Calu3 (cell line): ENCODE measurements at regions not wholly inside any gene's neighbourhood (a gene's known extent, or its start where the extent isn't known, plus 50 kb on each side); places are given as distances from the start of the nearest gene placed in this dataset.
"Not testable (repeated sequence)": the region's sequence is repeated elsewhere in the genome, so short reads cannot be mapped to it uniquely, and the experiment has no call there.

Experiments
- BruUV-seq: library from RNA; stranded (reverse); fragments of 400-500 nt; replicated peaks from 2 replicates; lab custom pipeline; 2021; lab: Mats Ljungman, UMichigan
- CTCF ChIA-PET: fragments of 300-600 bp; sonication (Branson Sonifier 250); formaldehyde crosslinking; loops from one replicate; lab custom pipeline; 2022; ENCODE audit warnings: antibody characterized with exemption; lab: Charles Lee
- DNase-seq: peaks from one replicate; pipeline ENCODE4 v3.0.0; 2022
- H3K27ac Mint-ChIP-seq: one replicate; pipeline ENCODE4 v1.8.0; 2022; ENCODE audit warnings: mixed read lengths; ENCODE audit not compliant: unreplicated experiment
- H3K27me3 Mint-ChIP-seq: one replicate; pipeline ENCODE4 v1.8.0; 2022; ENCODE audit warnings: mixed read lengths; ENCODE audit not compliant: unreplicated experiment
- H3K36me3 Mint-ChIP-seq: one replicate; pipeline ENCODE4 v1.8.0; 2022; ENCODE audit warnings: mild to moderate bottlenecking, moderate library complexity, mixed read lengths; ENCODE audit not compliant: insufficient read depth, unreplicated experiment
- H3K4me1 Mint-ChIP-seq: one replicate; pipeline ENCODE4 v1.8.0; 2022; ENCODE audit warnings: mild to moderate bottlenecking, low read depth, mixed read lengths; ENCODE audit not compliant: unreplicated experiment
- H3K4me3 Mint-ChIP-seq: one replicate; pipeline ENCODE4 v1.8.0; 2022; ENCODE audit warnings: mild to moderate bottlenecking, low read depth, moderate library complexity, mixed read lengths; ENCODE audit not compliant: unreplicated experiment
- H3K9me3 Mint-ChIP-seq: one replicate; pipeline ENCODE4 v1.8.0; 2022; ENCODE audit warnings: low read depth, mixed read lengths; ENCODE audit not compliant: unreplicated experiment
- CTCF ChIP-seq: fragments of 200-600 bp; IDR thresholded peaks from one replicate; pipeline ENCODE4 v1.8.0; 2022; ENCODE audit warnings: antibody characterized with exemption; ENCODE audit not compliant: unreplicated experiment
- intact Hi-C: fragments of 100-400 bp; cut with micrococcal nuclease; formaldehyde crosslinking; loops from one replicate; pipeline ENCODE4 v1.10.0; 2022; ENCODE audit not compliant: unreplicated experiment

GRCh38 chr7:67359900-67360299 lies 363.3 kb downstream of the TYW1 start:
- Mint-ChIP-seq H3K27ac (no peak overlapping the region), H3K4me1 (peaks cover 7% of the 10 kb centered on the region), H3K27me3 (no peaks in the 10 kb centered on the region), H3K9me3 (no peaks in the 10 kb centered on the region), H3K4me3 (no peak overlapping the region), H3K36me3 (no peaks in the 10 kb centered on the region)
- TF ChIP-seq CTCF = no peak
- BruUV-seq = no TSS peak
- CTCF ChIA-PET = no interaction called here
- intact Hi-C loops = no loop called here
- no peak for DNase-seq

- H3K36me3 Mint-ChIP-seq = no peaks in the 10 kb centered on the region
- no peak overlapping the region for H3K27ac Mint-ChIP-seq
- no TSS peak for BruUV-seq
- no peaks in the 10 kb centered on the region for H3K9me3 Mint-ChIP-seq
- DNase-seq = no peak
- no peak overlapping the region for H3K4me3 Mint-ChIP-seq
- no peak for TF ChIP-seq CTCF
- CTCF ChIA-PET = no interaction called here
- H3K4me1 Mint-ChIP-seq = peaks cover 7% of the 10 kb centered on the region
- H3K27me3 Mint-ChIP-seq = no peaks in the 10 kb centered on the region
- intact Hi-C loops = no loop called here
Observed at GRCh38 chr7:67361150-67361549, 364.5 kb downstream of the TYW1 start.

GRCh38 chr7:67364441-67365017 lies 367.9 kb downstream of the TYW1 start:
- H3K9me3 Mint-ChIP-seq = no peaks in the 10 kb centered on the region
- CTCF ChIA-PET = no interaction called here
- H3K36me3 Mint-ChIP-seq = no peaks in the 10 kb centered on the region
- no TSS peak for BruUV-seq
- peaks cover 7% of the 10 kb centered on the region for H3K4me1 Mint-ChIP-seq
- DNase-seq = no peak
- H3K27ac Mint-ChIP-seq = no peak overlapping the region
- no peak overlapping the region for H3K4me3 Mint-ChIP-seq
- H3K27me3 Mint-ChIP-seq = peaks cover 13% of the 10 kb centered on the region
- TF ChIP-seq CTCF = no peak
- intact Hi-C loops = no loop called here

GRCh38 chr7:67371429-67372305 lies 375.0 kb downstream of the TYW1 start:
- TF ChIP-seq CTCF = peak; percentile 53
- Mint-ChIP-seq H3K9me3 (peaks cover 4% of the 10 kb centered on the region), H3K36me3 (no peaks in the 10 kb centered on the region), H3K4me3 (no peak overlapping the region), H3K27ac (no peak overlapping the region), H3K27me3 (peaks cover 21% of the 10 kb centered on the region), H3K4me1 (no peaks in the 10 kb centered on the region)
- CTCF ChIA-PET = interaction anchor here (0.6 kb wide), 1 partner anchor 1414 kb away, joined by 3 read pairs; no protein-coding TSS in a partner anchor
- no TSS peak for BruUV-seq
- intact Hi-C loops = loop anchor here (10.0 kb wide), 1 partner anchor 253 kb away; no protein-coding TSS in a partner anchor
- DNase-seq = peak; percentile 66

GRCh38 chr7:67373389-67373788 lies 376.8 kb downstream of the TYW1 start:
- BruUV-seq, DNase-seq, H3K9me3 Mint-ChIP-seq, H3K4me1 Mint-ChIP-seq, H3K4me3 Mint-ChIP-seq, H3K27ac Mint-ChIP-seq, H3K36me3 Mint-ChIP-seq, CTCF ChIA-PET: not testable (repeated sequence)
- intact Hi-C loops = loop anchor here (10.0 kb wide), 1 partner anchor 251 kb away; no protein-coding TSS in a partner anchor
- peaks cover 20% of the 10 kb centered on the region for H3K27me3 Mint-ChIP-seq
